ENCODE measurements at regions not wholly inside any gene's neighbourhood (a gene's known extent, or its start where the extent isn't known, plus 50 kb on each side); places are given as distances from the start of the nearest gene placed in this dataset.
"Not testable (repeated sequence)": the region's sequence is repeated elsewhere in the genome, so short reads cannot be mapped to it uniquely, and the experiment has no call there.

DNA sequence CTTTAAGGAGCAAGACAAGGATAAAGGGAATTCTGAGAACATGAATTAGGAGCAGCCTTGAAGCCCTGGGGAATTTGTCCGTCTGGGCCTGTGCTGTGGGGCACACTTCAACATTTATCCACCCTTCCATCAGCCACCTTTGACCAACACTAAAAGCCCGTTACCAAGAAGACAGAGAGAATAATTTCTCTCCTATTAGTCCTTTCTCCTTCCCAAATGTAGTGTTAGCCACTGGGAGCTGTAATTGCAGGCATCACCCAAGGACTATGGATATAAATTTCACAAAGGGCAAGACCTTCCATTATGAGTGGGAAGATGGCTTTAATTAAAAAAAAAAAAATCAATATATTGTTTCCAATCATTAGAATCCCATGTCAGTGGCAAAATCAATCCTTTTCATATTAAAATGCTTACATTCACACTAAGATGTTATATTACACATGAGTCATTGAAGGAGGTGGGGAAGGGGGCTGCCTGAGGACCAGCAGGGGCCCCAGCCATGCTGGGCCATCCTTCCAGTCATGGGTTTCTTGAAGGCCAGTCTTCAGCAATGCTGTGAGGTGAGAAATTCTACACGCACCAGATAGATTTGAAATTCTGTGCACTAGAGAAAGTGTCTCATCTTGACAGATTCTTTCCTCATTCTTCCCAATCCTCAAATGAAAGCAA is 292.5 kb upstream of the NRP1 start:
- no peak for DNase-seq (ENCODE audit: low read depth in 1 of 2, low spot score in 1 of 2)

DNA sequence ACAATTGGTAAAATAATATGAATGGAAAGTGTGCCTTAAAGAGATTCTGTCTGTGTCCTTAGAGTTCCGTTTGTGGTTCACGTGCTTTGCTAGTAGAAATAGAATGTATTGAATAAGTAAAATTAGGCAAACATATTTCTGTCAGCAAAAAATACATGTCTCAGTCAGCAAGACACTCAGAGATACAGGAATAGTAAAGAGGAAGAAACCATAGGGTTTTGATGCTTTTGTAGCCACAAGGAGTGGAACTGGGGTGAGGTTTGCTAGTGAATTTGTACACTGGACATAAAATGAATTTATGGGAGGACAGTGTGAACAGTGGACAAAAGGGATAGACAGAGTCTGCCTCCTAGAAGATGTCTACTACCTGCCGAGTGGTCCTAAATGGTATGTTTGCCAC is 289.2 kb upstream of the NRP1 start:
- DNase-seq (ENCODE audit: low read depth in 1 of 2, low spot score in 1 of 2) = no peak

DNA sequence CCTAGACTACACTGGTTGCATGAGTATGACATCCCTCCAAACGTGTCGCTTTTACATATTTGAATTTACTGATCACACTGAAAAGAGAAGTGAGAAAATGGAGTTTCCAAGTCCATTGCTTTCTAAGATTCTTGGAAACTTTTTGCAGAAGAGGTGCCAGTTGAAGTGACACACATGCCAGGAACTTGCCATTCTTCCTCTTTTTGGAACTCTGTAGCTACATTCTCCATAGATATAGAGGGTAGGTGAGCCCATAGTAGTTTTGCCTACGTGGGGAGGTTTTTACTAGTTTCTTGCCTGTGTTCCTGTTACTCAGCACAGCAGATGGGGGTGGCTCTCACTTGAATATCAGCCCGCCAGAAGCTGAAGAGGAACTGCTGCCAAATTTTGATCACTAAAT is 286.6 kb upstream of the NRP1 start:
- DNase-seq (ENCODE audit: low read depth in 1 of 2, low spot score in 1 of 2) = no peak

DNA sequence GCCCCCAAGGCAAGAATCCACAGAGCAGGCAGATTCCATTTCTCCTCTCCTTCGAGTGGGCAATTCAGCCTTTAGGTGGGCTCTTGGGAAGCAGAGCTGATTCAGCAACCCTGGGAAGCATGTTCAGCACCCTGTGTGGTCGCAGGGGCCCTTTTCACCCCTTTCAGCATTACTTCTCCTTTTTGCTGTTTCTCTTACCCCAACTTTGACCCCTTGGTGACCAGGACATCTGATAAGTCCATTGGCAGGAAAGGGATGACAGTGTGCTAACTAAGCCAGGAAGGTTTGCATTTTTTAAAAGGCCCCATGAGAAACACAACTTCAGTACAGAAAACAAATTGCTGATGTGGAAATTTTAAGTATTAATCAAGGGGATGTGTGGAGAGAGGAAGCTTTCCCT is 283.7 kb upstream of the NRP1 start:
- no peak for DNase-seq (ENCODE audit: low read depth in 1 of 2, low spot score in 1 of 2)

DNA sequence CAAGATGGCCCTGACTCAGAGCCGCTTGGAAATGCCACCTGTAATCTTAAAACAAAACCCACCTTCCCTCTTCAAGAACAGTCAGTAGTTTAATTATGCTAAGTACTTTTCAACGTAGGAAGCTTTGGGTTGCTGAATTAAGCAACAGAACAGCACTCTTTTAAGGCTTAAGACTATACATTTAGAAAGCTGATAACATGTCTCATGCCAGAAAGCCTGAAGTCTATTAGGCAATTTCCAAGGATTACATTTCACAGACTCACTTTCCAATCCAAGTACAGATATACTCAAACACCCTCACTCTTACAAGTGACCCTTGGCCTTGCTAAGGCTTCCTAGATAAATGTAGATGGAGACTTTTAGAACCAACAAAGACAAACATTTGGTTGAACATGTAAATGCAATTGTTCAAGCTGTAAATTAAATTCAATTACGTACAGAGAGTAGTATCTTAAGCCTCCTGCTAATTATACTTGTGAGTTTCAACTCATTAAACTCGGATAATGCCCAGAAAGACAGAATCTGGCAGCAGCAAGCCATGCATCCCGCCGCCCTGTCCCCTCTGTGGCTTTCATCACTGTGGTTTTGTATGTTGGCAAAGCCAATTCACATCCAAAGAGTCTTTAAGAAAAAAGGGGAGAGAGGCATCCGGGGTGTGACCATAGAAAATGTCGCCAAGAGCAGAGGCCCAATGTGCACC is 283.1 kb upstream of the NRP1 start:
- DNase-seq (ENCODE audit: low read depth in 1 of 2, low spot score in 1 of 2) = no peak

DNA sequence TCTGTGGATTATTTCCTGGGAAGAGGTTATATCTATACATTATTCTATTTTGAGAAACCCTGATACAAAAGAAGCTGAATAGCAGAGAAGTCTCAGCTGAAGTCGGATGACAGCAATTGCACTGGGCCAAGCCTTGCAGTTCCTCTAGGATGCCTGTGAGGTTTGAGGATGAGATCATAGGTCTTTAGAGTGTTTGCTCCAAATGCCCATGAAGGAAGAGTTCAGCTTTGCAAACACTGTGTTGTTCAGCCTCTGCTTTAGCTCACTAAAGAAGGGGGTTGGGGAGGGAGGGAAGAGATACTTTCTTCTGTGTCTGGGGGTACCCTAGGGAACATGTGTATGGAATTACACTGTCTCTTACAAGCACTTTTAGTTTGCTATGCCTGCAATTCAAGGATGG is 282.5 kb upstream of the NRP1 start:
- DNase-seq (ENCODE audit: low read depth in 1 of 2, low spot score in 1 of 2) = no peak

DNA sequence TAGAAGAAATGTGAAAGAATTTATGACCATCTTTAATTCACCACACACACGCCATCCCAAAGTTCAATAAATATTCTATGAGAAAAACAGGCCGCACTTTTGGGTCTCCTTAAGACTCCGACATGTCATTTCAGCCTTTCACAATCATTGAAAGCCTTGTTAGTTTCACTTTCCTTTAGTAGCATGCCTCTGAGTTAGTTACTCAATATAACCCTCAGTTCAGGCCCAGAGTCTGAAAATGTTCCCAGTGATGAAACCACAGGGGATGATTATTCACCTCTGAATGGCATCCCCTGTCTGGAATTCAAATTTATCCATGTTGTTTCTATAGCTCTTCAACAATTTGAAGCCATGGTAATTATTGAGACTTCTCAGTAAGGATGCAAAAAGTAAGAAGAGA is 278.1 kb upstream of the NRP1 start:
- DNase-seq (ENCODE audit: low read depth in 1 of 2, low spot score in 1 of 2) = no peak

DNA sequence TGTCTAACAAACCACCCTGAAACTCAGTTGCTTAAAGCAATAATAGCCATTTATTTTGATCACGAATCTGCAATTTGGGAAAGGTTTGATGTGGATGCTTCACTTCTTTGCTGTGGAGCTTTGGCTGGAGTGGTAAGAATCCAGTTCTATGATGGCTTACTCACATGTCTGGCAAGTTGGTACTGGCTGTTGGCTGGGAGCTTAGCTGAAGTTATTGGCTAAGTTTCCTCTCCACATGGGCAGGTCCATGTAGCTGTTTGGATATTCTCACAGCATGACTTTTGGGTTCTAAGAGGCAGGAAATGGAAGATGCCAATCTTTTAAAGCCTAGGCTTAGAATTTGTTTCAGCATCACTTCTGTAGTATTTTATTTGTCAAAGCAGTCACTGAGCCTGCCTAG is 277.6 kb upstream of the NRP1 start:
- no peak for DNase-seq (ENCODE audit: low read depth in 1 of 2, low spot score in 1 of 2)

DNA sequence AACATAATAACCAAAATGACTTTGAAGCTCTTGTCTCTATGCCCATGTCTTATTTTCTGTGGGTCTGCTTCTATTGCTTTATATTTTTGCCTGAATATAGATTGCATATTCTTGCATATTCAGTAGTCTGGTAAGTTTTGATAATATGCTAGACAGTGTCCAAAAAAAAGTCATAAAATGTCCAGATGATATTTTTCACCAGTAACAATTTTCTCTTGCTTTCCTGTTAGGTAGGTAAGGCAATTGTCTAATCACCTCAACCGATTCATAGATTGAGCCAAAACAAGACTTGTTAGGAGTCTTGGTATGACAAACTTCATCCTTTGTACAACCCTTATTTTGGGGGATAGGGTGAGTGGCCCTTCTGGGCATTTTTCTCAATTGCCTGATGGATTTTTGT is 277.0 kb upstream of the NRP1 start:
- DNase-seq (ENCODE audit: low read depth in 1 of 2, low spot score in 1 of 2) = no peak

DNA sequence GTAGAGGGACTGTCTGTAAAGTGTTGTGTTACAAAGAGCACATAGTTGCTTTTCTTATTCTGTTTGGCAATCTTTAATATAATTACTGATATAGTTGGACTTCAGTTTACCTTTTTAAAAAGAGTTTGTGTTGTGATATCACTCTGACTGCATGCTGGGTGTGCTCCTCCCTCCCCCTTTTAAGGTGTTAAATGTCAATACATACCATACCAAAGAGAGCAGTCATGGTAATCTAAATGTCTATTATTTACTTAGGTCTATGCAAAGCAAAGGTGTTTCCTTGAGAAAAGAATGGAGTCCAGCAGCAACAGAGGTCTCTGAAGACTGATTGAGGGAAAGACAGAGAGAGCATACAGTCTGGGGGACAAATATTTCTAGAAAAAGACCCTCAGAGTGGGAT is 275.1 kb upstream of the NRP1 start:
- no peak for DNase-seq (ENCODE audit: low read depth in 1 of 2, low spot score in 1 of 2)

DNA sequence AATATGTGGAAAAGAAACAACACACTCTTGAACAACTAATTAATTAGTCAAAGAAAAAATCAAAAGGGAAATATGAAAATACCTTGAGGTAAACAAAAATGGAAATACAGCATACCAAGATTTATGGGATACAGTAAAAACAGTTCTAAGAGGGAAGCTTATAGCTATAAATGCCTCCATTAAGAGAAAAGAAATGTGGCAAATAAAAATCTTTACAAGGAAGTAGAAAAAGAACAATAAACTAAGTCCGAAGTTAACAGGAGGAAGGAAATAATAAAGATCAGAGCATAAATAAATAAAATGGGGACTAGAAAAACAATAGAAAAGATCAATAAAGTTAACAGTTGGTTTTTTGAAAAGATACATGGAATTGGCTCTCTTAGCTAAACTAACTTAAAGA is 267.8 kb upstream of the NRP1 start:
- no peak for DNase-seq (ENCODE audit: low read depth in 1 of 2, low spot score in 1 of 2)

DNA sequence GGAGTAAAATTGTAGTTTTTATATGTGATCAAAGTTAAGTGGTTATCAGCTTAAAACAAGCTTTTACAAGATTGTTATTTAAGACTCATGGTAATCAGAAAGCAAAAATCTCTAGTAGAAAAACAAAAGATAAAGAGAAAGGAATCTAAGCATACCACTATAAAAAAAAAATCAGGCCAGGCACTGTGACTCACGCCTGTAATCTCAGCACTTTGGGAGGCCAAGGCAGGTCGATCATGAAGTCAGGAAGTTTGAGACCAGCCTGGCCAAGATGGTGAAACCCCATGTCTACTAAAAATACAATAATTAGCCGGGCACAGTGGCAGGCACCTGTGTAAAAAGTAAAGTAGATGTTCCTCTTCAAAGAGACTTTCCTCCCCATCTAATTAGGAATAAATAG is 265.9 kb upstream of the NRP1 start:
- DNase-seq (ENCODE audit: low read depth in 1 of 2, low spot score in 1 of 2) = no peak

DNA sequence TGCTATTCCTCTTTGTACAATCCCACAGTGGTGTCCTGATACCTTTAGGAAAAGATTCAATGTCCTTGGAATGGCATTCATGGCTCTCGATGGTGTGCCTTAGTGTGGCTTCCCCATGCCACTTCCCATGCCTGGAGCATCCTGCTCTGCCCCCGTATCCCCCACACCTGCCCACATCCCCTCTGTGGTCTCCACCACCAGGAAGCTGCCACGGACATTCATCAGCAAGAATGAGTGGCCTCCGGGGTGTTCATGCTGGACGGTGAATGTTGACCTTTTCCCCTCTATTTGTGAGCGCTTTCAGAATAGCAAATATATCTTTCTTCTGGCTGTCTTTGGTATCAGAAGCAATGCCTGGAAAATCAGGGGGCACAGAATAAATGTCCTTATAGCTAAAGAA is 262.0 kb upstream of the NRP1 start:
- no peak for DNase-seq (ENCODE audit: low read depth in 1 of 2, low spot score in 1 of 2)

DNA sequence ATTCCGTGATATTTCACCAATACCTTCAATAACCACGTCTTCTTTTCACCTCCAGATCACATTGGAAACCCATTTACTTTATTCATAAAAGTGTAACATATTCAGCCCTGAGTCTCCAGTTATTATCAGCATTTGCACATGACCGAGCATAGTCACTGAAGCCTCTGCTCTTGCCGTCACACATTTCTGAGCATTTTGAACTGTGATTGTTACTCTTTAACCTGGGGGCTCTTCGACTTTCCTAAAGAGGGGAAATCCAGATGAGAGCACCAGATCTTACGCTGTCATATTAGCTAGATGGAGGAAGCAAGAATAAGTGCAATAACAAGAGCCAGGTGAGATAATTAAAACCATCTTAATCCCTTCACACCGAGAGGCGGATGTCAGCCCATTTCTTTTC is 260.0 kb upstream of the NRP1 start:
- DNase-seq (ENCODE audit: low read depth in 1 of 2, low spot score in 1 of 2) = no peak

DNA sequence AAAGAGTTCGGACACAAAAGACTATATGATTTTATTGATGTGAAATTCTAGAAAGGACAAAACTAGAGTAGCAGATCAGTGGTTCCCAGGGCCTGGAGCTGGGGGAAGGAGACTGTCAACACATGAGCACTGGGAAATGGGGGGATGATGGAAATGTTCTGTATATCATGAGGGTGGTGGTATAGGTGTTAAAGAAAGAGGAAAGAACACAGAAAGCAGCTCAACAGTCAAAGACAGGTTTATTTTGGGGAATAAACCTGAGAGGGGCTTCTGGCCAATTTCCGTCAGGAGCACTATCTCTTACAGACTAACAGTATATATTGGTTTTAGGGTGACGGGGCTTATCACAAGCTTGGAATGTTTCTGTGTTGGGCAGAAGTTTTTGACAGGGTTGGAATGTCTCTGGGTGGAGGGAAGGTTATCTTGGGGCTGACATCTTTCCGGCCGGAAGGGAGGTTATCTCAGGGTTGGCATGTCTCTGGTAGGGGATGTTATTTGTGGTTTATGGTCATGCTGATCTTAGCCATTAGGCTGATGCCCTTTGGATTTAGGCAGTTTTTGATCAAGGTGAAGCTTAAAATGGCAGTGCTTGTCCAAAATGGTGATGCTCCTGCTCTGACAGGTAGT is 254.6 kb upstream of the NRP1 start:
- DNase-seq (ENCODE audit: low read depth in 1 of 2, low spot score in 1 of 2) = no peak

DNA sequence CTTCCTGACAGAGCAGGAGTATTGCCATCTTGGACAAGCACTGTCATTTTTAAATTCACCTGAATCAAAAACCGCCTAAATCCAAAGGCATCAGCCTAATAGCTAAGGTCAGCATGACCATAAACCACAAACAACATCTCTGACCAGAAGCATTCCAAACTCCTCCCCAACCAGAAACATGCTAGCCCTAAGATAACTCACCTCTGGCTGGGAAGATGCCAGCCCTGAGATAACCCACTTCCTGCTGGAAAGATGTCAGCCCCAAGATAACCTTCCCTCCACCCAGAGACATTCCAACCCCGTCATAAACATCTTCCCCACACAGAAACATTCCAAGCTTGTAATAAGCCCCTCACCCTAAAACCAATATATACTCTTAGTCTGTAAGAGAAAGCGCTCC is 250.1 kb upstream of the NRP1 start:
- DNase-seq (ENCODE audit: low read depth in 1 of 2, low spot score in 1 of 2) = not testable (repeated sequence)

DNA sequence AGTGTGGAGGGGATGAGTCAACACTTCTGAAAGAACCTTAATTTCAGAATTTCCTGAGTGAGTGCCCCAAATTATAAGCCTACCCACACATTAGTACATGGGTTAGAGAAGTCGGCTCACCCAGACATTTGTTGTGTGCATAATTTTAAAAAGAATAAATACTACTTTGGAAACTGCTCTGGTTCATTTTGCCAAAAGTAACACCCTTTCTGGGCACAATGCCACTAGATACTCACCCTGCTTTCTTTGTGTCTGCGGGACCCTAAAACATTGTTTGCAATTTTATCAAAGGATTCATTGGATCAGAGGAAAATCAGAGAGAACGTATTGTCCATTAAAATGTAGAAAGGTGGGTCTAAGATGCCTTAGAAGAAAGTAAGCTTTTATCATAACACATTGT is 245.5 kb upstream of the NRP1 start:
- DNase-seq (ENCODE audit: low read depth in 1 of 2, low spot score in 1 of 2) = no peak

DNA sequence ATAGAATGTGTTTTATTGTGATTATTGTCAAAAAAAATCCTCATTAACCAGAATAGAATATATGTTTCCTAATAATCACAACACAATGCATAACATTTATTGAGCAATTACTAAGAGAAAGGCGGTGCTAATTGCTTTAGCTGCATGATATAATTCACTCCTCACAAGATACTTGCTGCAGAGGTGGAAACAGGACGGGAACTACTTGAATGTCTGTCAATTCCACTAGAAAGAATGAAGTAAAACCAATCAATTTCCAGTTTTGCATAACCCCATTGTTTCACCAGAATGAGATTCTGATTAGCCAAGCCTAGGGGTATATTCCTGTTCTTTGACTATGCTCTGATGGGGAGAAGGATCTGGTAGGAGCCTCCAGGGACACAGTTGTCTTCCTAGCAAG is 239.1 kb upstream of the NRP1 start:
- DNase-seq (ENCODE audit: low read depth in 1 of 2, low spot score in 1 of 2) = no peak

DNA sequence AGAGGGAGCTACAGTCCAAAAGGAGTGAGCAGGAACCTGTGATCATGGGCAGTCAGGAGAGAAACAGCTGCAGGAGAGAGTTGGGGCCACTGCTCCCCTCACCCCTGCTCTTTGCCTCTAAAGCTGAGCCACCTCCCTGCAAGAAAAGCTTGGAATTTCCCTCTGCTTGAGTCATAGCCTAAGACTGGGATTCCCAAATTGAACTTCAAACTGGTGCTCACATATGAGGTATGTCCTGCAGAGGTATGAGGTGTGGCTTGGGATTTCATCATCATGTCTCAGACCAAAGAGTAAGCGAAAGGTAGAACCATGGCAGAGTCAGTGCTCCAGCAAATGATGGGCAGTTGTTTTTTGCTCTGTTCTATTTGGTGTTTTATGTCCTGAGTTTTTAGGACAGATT is 237.1 kb upstream of the NRP1 start:
- no peak for DNase-seq (ENCODE audit: low read depth in 1 of 2, low spot score in 1 of 2)

DNA sequence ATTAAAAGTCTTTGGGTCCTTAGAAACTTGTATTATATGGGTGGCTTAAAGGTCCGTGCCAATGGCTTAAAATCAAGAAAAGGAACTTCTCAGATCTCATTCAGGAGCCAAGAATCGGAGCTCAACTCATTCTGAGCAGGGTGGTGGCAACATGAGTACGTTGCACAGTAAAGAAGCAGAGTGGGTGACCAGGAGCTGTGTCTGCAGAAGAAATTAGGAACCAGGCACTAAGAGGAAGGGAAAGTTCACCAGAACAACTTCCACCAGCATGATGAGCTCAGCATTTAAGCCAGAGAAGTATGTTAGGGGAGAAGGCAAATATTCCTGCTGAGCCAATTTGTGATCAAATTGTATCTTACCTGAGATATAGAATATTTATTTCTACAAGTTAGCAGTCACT is 236.0 kb upstream of the NRP1 start:
- DNase-seq (ENCODE audit: low read depth in 1 of 2, low spot score in 1 of 2) = no peak

DNA sequence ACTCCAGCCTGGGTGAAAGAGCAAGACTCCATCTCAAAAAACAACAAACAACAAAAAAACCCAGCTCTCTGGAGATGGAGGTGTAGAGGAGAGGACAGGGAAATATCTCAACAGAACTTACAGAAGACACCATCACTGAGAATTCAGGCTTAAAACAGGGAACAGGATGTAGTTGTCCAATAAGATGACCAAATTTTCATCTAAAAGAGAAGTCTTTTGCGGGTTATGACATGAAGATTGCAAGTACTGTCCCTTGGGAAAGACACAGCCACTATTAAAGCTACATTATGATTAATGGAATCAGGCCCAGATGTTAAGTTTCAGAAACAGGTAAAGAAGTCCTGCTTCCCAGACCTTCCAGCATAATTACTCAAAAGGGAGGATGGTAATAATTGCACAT is 235.2 kb upstream of the NRP1 start:
- DNase-seq (ENCODE audit: low read depth in 1 of 2, low spot score in 1 of 2) = no peak

DNA sequence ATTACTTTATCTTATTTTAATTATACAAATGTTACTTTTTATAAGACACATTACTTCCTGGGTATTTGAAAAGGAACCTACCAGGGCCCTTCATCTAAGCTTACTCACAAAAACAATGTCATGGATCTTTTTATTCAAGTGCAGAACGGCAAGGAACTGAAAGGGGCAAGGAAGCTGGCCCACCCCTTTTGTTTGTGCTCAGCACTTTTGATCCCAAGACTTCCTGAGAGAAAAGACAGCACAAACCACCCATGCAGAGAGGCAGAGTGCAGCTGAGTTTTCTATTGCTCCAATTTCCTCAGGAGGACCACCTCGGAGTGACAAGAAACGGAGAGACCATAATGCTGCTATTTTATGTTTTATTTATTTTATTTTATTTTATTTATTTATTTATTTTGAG is 232.0 kb upstream of the NRP1 start:
- no peak for DNase-seq (ENCODE audit: low read depth in 1 of 2, low spot score in 1 of 2)

DNA sequence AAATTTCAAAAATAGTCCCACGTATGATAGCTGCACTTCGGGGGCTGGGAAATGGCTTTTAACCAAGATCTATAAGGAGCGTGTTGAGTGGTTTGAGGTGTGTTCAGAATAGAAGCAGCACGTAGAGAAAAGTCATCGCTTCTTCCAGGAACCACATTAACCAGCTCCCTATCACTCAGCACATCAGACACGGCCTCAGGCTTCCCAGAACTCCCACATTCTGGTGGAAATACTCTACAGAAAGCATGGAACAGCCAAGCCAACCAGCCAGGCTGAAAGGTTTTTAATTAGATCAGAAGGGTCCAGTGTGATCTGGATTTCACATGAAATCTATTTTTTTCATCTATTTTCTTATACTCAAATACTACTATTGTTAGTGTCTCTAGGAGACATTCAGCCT is 231.5 kb upstream of the NRP1 start:
- no peak for DNase-seq (ENCODE audit: low read depth in 1 of 2, low spot score in 1 of 2)

Data from activated CD4-positive, alpha-beta T cell treated with anti-CD3 and anti-CD28 coated beads, Interleukin-2, amount 50 U/mL, for 24 hours (primary cell).